MM.1S (cell line): ENCODE measurements at regions not wholly inside any gene's neighbourhood (a gene's known extent, or its start where the extent isn't known, plus 50 kb on each side); places are given as distances from the start of the nearest gene placed in this dataset.

Source experiments
- DNase-seq: peaks from one replicate; pipeline ENCODE4 v3.0.0-alpha.2; 2015
- H2AFZ ChIP-seq: fragments of 300-600 bp; sonication (generic); 2 replicates; pipeline ENCODE4 v1.6.0; 2016; ENCODE audit warnings: antibody characterized with exemption, low read length
- H3F3A ChIP-seq: fragments of 300-600 bp; sonication (generic); 2 replicates; pipeline ENCODE4 v1.6.1; 2016; ENCODE audit warnings: mild to moderate bottlenecking, antibody characterized with exemption, low read length, moderate library complexity, mixed read lengths; ENCODE audit not compliant: insufficient read depth
- H3K27ac ChIP-seq: fragments of 300-600 bp; sonication (generic); 2 replicates; pipeline ENCODE4 v1.5.1; 2016; ENCODE audit warnings: mild to moderate bottlenecking, low read length
- H3K27me3 ChIP-seq: fragments of 300-600 bp; sonication (generic); replicated peaks from 2 replicates; pipeline ENCODE4 v1.6.0; 2016; ENCODE audit warnings: low read length; ENCODE audit not compliant: insufficient read depth
- H3K36me3 ChIP-seq: fragments of 300-600 bp; sonication (generic); replicated peaks from 2 replicates; pipeline ENCODE4 v1.6.1; 2016; ENCODE audit warnings: mild to moderate bottlenecking, low read length, mixed read lengths; ENCODE audit not compliant: insufficient read depth
- H3K4me1 ChIP-seq: fragments of 300-600 bp; sonication (generic); 2 replicates; pipeline ENCODE4 v1.6.1; 2016; ENCODE audit warnings: low read length, mixed read lengths
- H3K4me2 ChIP-seq: fragments of 300-600 bp; sonication (generic); 2 replicates; pipeline ENCODE4 v1.6.0; 2016; ENCODE audit warnings: low read depth, low read length
- H3K4me3 ChIP-seq: fragments of 300-600 bp; sonication (generic); 2 replicates; pipeline ENCODE4 v1.5.1; 2016; ENCODE audit warnings: low read length, mixed read lengths
- H3K79me2 ChIP-seq: fragments of 300-600 bp; sonication (generic); 2 replicates; pipeline ENCODE4 v1.6.1; 2016; ENCODE audit warnings: mixed run types, low read length, mixed read lengths
- H3K9ac ChIP-seq: fragments of 300-600 bp; sonication (generic); 2 replicates; pipeline ENCODE4 v1.6.1; 2016; ENCODE audit warnings: low read length, mixed read lengths
- H3K9me2 ChIP-seq: fragments of 300-600 bp; sonication (generic); replicated peaks from 2 replicates; pipeline ENCODE4 v1.6.1; 2016; ENCODE audit warnings: mild to moderate bottlenecking, low read length, mixed read lengths; ENCODE audit not compliant: insufficient read depth
- H3K9me3 ChIP-seq: fragments of 300-600 bp; sonication (generic); replicated peaks from 2 replicates; pipeline ENCODE4 v1.6.1; 2016; ENCODE audit warnings: mild to moderate bottlenecking, low read length, mixed read lengths; ENCODE audit not compliant: insufficient read depth
- H4K20me1 ChIP-seq: fragments of 300-600 bp; sonication (generic); 2 replicates; pipeline ENCODE4 v1.6.1; 2016; ENCODE audit warnings: mild to moderate bottlenecking, low read length, moderate library complexity, mixed read lengths; ENCODE audit not compliant: insufficient read depth
- EZH2 ChIP-seq: fragments of 300-600 bp; sonication (generic); optimal IDR thresholded peaks from 2 replicates; pipeline ENCODE3; 2017; ENCODE audit warnings: low read depth, mild to moderate bottlenecking, antibody characterized with exemption, low read length, mixed read lengths
- EZH2phosphoT487 ChIP-seq: fragments of 300-600 bp; sonication (generic); IDR thresholded peaks from 2 replicates; pipeline ENCODE4 v1.6.1; 2018; ENCODE audit warnings: antibody characterized with exemption, low read length
- TF ChIP-seq, protein P1 (sequence below): fragments of 300-600 bp; sonication (generic); IDR thresholded peaks from 2 replicates; pipeline ENCODE4 v1.5.1; 2016; ENCODE audit warnings: antibody characterized with exemption, low read length, mixed read lengths

DNA sequence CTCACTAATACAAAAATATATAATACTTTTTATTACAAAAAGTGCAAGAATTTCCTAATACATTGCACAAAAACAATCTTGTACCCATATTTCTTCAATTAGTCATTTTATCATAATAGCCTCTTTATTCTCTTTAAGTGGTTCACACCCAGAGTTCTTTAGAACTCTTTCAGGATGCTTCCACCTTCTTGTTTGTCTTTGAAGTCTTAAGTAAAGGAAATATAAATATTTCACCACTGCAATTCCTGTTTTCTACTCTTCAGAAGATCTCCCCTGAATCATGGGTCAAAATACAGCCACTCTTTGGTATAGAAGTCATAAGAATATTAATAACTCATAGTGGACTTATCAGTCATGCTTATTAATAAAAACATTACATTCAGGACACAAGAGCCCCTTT lies 293.0 kb downstream of the ATPSCKMT start:
- H3K27me3 ChIP-seq: no peaks in the 10 kb centered on the region
- no peak overlapping the region for H3K9ac ChIP-seq
- H4K20me1 ChIP-seq: no peaks in the 10 kb centered on the region
- H2AFZ ChIP-seq: no peak overlapping the region
- H3K9me2 ChIP-seq: no peaks in the 10 kb centered on the region
- H3F3A ChIP-seq: no peaks in the 10 kb centered on the region
- TF ChIP-seq EZH2: no peak
- TF ChIP-seq EZH2phosphoT487: no peak
- TF ChIP-seq, protein P1, sequence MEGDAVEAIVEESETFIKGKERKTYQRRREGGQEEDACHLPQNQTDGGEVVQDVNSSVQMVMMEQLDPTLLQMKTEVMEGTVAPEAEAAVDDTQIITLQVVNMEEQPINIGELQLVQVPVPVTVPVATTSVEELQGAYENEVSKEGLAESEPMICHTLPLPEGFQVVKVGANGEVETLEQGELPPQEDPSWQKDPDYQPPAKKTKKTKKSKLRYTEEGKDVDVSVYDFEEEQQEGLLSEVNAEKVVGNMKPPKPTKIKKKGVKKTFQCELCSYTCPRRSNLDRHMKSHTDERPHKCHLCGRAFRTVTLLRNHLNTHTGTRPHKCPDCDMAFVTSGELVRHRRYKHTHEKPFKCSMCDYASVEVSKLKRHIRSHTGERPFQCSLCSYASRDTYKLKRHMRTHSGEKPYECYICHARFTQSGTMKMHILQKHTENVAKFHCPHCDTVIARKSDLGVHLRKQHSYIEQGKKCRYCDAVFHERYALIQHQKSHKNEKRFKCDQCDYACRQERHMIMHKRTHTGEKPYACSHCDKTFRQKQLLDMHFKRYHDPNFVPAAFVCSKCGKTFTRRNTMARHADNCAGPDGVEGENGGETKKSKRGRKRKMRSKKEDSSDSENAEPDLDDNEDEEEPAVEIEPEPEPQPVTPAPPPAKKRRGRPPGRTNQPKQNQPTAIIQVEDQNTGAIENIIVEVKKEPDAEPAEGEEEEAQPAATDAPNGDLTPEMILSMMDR: no peak
- H3K4me1 ChIP-seq: no peaks in the 10 kb centered on the region
- no peaks in the 10 kb centered on the region for H3K36me3 ChIP-seq
- H3K4me3 ChIP-seq: no peak overlapping the region
- H3K9me3 ChIP-seq: no peaks in the 10 kb centered on the region
- no peak for DNase-seq
- H3K4me2 ChIP-seq: no peak overlapping the region
- H3K27ac ChIP-seq: no peak overlapping the region
- H3K79me2 ChIP-seq: no peaks in the 10 kb centered on the region

DNA sequence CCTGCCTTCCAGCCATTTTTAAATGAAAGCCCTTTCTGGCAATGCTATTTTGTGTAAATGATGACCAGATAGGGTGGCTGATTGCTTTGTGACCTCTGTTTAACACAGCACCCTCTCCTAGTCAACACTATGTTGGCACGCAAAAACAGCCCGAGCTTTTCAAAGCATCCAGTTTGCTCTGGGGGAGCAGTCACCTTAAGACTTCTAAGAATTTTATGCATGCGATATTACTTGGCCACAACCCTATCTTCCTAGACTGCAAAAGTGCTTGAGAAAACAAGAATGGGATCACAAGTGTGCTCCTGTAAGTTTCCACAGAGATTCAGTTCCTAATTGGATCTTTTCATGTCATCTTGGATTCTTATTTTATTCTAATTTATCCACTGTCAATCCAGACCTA lies 294.1 kb downstream of the ATPSCKMT start:
- Histone ChIP-seq H2AFZ (no peak overlapping the region), H3K4me2 (no peak overlapping the region), H3K27ac (no peak overlapping the region), H3K9me2 (no peaks in the 10 kb centered on the region), H3K4me3 (no peak overlapping the region), H3K36me3 (no peaks in the 10 kb centered on the region), H4K20me1 (no peaks in the 10 kb centered on the region), H3F3A (no peaks in the 10 kb centered on the region), H3K79me2 (no peaks in the 10 kb centered on the region), H3K9me3 (no peaks in the 10 kb centered on the region), H3K27me3 (no peaks in the 10 kb centered on the region), H3K4me1 (no peaks in the 10 kb centered on the region), H3K9ac (no peak overlapping the region)
- DNase-seq: no peak
- TF ChIP-seq, protein P1: no peak
- TF ChIP-seq EZH2: no peak
- no peak for TF ChIP-seq EZH2phosphoT487

DNA sequence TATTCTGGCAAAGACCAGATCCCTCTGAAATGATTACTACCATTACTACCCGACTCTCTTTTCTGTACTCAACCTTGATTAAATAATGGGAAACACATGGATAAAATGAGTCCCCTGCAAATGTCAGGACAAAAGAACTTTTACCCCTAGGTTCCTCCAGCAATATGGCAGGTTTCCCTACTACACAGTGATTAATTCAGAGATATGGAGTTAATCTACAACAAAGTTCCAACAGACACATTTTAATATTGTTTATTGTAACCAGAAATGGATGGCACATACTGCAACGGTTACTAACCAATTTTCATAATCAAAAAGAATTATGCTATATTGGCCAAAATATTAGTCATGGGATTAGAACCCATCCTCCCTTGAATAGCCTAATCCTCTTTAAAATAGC lies 294.8 kb downstream of the ATPSCKMT start:
- Histone ChIP-seq H3K27ac (no peak overlapping the region), H3K4me2 (no peak overlapping the region), H3K4me3 (no peak overlapping the region), H2AFZ (no peak overlapping the region), H4K20me1 (no peaks in the 10 kb centered on the region), H3K27me3 (no peaks in the 10 kb centered on the region), H3K79me2 (no peaks in the 10 kb centered on the region), H3K36me3 (no peaks in the 10 kb centered on the region), H3K9ac (no peak overlapping the region), H3F3A (no peaks in the 10 kb centered on the region), H3K9me3 (no peaks in the 10 kb centered on the region), H3K9me2 (no peaks in the 10 kb centered on the region), H3K4me1 (no peaks in the 10 kb centered on the region)
- TF ChIP-seq, protein P1: no peak
- TF ChIP-seq EZH2: no peak
- no peak for TF ChIP-seq EZH2phosphoT487
- no peak for DNase-seq
